ENCODE measurements at regions not wholly inside any gene's neighbourhood (a gene's known extent, or its start where the extent isn't known, plus 50 kb on each side); places are given as distances from the start of the nearest gene placed in this dataset.
A peak's percentile ranks its signal among the peaks of the same experiment; 100 is the strongest.

DNA sequence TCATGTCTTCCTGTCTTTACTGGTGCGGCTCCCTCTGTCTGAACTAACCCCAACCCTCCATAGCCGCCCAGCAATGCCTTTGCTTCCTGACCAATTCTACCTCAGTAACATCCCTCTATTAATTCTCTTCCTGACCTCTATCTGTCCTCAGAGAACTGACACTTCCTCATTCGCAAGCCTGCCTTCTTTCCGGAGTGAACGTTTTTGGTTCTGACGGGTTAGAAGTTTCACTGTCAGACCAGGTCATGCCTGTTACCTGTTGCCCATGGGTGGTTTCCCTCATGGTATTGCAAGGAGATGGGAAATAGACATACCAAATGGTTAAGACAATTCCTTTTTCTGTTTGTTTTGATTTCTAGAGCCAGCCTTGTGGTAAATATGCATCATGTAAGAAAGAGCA lies 453.4 kb upstream of the SLC14A2 start:
- TF ChIP-seq, protein P1, sequence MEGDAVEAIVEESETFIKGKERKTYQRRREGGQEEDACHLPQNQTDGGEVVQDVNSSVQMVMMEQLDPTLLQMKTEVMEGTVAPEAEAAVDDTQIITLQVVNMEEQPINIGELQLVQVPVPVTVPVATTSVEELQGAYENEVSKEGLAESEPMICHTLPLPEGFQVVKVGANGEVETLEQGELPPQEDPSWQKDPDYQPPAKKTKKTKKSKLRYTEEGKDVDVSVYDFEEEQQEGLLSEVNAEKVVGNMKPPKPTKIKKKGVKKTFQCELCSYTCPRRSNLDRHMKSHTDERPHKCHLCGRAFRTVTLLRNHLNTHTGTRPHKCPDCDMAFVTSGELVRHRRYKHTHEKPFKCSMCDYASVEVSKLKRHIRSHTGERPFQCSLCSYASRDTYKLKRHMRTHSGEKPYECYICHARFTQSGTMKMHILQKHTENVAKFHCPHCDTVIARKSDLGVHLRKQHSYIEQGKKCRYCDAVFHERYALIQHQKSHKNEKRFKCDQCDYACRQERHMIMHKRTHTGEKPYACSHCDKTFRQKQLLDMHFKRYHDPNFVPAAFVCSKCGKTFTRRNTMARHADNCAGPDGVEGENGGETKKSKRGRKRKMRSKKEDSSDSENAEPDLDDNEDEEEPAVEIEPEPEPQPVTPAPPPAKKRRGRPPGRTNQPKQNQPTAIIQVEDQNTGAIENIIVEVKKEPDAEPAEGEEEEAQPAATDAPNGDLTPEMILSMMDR (IDR thresholded peaks at IDR 0.05; ENCODE audit: low read length, missing control alignments), result no peak
- no peak for DNase-seq (ENCODE audit: low read depth)
- H3K4me3 ChIP-seq (replicated peaks; ENCODE audit: low read depth, low read length), result no peak overlapping the region

- TF ChIP-seq, protein P1 (IDR thresholded peaks at IDR 0.05; ENCODE audit: low read length, missing control alignments), result no peak
- H3K4me3 ChIP-seq (replicated peaks; ENCODE audit: low read depth, low read length), result no peak overlapping the region
- DNase-seq (ENCODE audit: low read depth), result no peak
These were observed 451.4 kb upstream of the SLC14A2 start for GRCh38 chr18:45163871-45164270.

DNA sequence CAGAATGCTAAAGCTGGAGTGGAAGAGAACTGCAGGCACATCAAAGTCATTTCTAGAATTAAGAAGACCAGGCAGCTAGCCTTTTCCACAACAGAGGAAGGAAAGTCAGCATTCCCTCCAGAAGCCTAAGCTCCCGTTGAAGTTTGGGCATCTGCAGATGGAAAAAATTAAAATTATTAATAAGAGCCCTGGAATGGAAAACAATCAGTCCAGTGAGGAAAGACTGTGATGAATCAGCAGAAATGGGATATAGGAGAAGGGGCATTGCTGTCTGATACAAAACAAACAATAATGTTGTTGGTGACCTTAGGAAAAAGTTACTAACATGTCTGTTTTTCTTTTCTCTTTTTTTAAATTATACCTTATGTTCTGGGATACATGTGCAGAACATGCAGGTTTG lies 450.7 kb upstream of the SLC14A2 start:
- no peak for DNase-seq (ENCODE audit: low read depth)
- no peak overlapping the region for H3K4me3 ChIP-seq (replicated peaks; ENCODE audit: low read depth, low read length)
- TF ChIP-seq, protein P1 (IDR thresholded peaks at IDR 0.05; ENCODE audit: low read length, missing control alignments), result no peak

DNA sequence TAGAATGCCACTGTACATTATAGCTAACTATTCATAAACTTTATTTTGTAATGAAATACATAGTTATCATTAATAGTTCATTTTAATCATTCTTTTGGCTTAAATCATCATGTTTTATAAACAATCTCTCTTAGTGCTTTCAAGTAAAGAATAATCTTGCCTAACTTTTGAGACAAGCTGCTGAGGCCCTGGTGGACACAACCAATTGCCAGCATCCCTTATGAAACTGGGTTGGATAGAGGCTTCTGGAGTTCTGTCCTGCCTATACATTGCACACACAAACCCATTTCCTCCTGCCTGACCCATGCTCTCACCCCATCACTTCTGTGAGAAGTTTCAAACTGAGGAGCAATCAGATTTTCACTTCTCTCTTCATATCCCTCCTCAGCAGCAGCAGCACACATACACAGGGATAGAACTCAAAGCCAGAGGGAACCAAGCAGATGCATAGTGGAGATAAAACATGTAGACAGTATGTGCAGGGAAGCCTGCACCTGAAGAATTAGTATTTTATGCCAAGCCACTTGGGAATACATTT lies 450.0 kb upstream of the SLC14A2 start:
- no peak overlapping the region for H3K4me3 ChIP-seq (replicated peaks; ENCODE audit: low read depth, low read length)
- TF ChIP-seq, protein P1 (IDR thresholded peaks at IDR 0.05; ENCODE audit: low read length, missing control alignments), result no peak
- DNase-seq (ENCODE audit: low read depth), result no peak

DNA sequence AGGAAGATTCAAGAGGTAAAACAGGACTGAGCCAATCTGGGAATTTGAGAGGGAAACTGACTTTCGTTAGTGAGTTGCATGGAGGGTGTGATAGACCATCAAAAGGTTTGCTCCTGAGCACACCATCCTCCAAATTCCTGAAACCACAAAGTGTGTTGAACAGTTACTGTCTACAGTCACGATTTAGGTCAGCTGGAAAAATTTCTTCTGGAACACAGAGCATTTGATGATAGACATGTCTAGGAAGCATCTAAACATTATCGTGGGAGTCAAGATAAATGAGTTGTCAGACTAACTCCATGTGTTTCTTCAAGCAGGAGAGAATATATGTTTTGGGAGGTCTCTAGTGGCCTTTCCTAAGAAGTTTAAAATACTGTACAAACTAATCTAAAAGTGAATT lies 449.4 kb upstream of the SLC14A2 start:
- DNase-seq (ENCODE audit: low read depth), result no peak
- H3K4me3 ChIP-seq (replicated peaks; ENCODE audit: low read depth, low read length), result no peak overlapping the region
- TF ChIP-seq, protein P1 (IDR thresholded peaks at IDR 0.05; ENCODE audit: low read length, missing control alignments), result no peak

DNA sequence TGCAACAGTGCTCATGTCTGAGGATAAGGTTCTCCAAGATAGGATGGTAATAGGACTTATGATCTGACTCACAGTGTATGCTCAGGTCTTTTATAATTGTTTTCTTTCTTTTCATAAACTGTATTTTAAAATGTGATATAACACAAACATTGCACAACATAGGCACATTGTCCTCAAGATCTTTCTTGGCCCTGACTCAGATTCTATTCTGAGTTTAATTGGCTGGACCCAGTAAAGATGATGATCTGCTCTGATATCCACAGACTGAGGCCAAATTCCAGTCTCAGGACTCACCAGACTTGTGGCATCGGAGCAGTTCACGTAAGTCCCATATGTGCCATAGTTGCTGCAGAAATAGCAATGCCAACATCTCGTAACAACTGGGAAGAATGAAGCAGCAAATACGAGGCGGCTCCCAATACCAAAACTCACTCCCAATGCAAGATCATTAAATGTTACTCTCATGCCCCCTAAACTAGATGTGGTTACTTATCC lies 448.9 kb upstream of the SLC14A2 start:
- DNase-seq (ENCODE audit: low read depth), result peak; percentile 93
- TF ChIP-seq, protein P1 (IDR thresholded peaks at IDR 0.05; ENCODE audit: low read length, missing control alignments), result no peak

More for the DNA sequence above, 448.9 kb upstream of the SLC14A2 start:
- no peak overlapping the region for H3K4me3 ChIP-seq (replicated peaks; ENCODE audit: low read depth, low read length)
